ENCODE measurements at regions not wholly inside any gene's neighbourhood (a gene's known extent, or its start where the extent isn't known, plus 50 kb on each side); places are given as distances from the start of the nearest gene placed in this dataset.

- ATAC-seq, result no peak
- no peak for TF ChIP-seq PPARA (CRISPR knock-in tag; IDR thresholded peaks at IDR 0.05; ENCODE audit: borderline replicate concordance)
- TF ChIP-seq TSHZ2 (CRISPR knock-in tag; IDR thresholded peaks at IDR 0.05), result no peak
- TF ChIP-seq ARNTL (CRISPR knock-in tag; IDR thresholded peaks at IDR 0.05; ENCODE audit: borderline replicate concordance, low read depth), result no peak
- no peak for TF ChIP-seq ISL1 (CRISPR knock-in tag; IDR thresholded peaks at IDR 0.05)
- no peak for TF ChIP-seq ESRRG (CRISPR knock-in tag; IDR thresholded peaks at IDR 0.05)
- TF ChIP-seq CREB5 (CRISPR knock-in tag; IDR thresholded peaks at IDR 0.05; ENCODE audit: low read depth), result no peak
- no peak for TF ChIP-seq RARB (CRISPR knock-in tag; IDR thresholded peaks at IDR 0.05)
- no peak for TF ChIP-seq TCF4 (CRISPR knock-in tag; IDR thresholded peaks at IDR 0.05; ENCODE audit: borderline replicate concordance)
- no peak for TF ChIP-seq TOX (CRISPR knock-in tag; IDR thresholded peaks at IDR 0.05; ENCODE audit: borderline replicate concordance)
- no peak for TF ChIP-seq OSR1 (CRISPR knock-in tag; IDR thresholded peaks at IDR 0.05)
- TF ChIP-seq ZFP30 (CRISPR knock-in tag; IDR thresholded peaks at IDR 0.05), result no peak
- TF ChIP-seq, protein P1, sequence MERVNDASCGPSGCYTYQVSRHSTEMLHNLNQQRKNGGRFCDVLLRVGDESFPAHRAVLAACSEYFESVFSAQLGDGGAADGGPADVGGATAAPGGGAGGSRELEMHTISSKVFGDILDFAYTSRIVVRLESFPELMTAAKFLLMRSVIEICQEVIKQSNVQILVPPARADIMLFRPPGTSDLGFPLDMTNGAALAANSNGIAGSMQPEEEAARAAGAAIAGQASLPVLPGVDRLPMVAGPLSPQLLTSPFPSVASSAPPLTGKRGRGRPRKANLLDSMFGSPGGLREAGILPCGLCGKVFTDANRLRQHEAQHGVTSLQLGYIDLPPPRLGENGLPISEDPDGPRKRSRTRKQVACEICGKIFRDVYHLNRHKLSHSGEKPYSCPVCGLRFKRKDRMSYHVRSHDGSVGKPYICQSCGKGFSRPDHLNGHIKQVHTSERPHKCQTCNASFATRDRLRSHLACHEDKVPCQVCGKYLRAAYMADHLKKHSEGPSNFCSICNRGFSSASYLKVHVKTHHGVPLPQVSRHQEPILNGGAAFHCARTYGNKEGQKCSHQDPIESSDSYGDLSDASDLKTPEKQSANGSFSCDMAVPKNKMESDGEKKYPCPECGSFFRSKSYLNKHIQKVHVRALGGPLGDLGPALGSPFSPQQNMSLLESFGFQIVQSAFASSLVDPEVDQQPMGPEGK (CRISPR knock-in tag; IDR thresholded peaks at IDR 0.05; ENCODE audit: borderline replicate concordance), result no peak
Observed at GRCh38 chr9:109872901-109873300, 92.9 kb downstream of the PALM2AKAP2 start.

GRCh38 chr9:109875495-109876129 is 95.6 kb downstream of the PALM2AKAP2 start:
- TF ChIP-seq CREB5 (CRISPR knock-in tag; IDR thresholded peaks at IDR 0.05; ENCODE audit: low read depth) (no peak), ISL1 (CRISPR knock-in tag; IDR thresholded peaks at IDR 0.05) (no peak), SNAI2 (CRISPR knock-in tag; IDR thresholded peaks at IDR 0.05) (no peak), CSRNP3 (CRISPR knock-in tag; IDR thresholded peaks at IDR 0.05) (no peak), ARNTL (CRISPR knock-in tag; IDR thresholded peaks at IDR 0.05; ENCODE audit: borderline replicate concordance, low read depth) (no peak), TCF4 (CRISPR knock-in tag; IDR thresholded peaks at IDR 0.05; ENCODE audit: borderline replicate concordance) (no peak), ZNF70 (CRISPR knock-in tag; IDR thresholded peaks at IDR 0.05) (no peak), ZC3H10 (CRISPR knock-in tag; IDR thresholded peaks at IDR 0.05) (no peak), ZFP3 (CRISPR knock-in tag; IDR thresholded peaks at IDR 0.05) (no peak)
- TF ChIP-seq, protein P1 (CRISPR knock-in tag; IDR thresholded peaks at IDR 0.05; ENCODE audit: borderline replicate concordance), result no peak
- no peak for ATAC-seq
